DMS79 treated with DMSO at 0.1 percent for 48 hours (cell line): ENCODE measurements at regions not wholly inside any gene's neighbourhood (a gene's known extent, or its start where the extent isn't known, plus 50 kb on each side); places are given as distances from the start of the nearest gene placed in this dataset.

Source experiments
- DNase-seq: peaks from one replicate; lab custom pipeline; 2025; lab: John Stamatoyannopoulos, UW

DNA sequence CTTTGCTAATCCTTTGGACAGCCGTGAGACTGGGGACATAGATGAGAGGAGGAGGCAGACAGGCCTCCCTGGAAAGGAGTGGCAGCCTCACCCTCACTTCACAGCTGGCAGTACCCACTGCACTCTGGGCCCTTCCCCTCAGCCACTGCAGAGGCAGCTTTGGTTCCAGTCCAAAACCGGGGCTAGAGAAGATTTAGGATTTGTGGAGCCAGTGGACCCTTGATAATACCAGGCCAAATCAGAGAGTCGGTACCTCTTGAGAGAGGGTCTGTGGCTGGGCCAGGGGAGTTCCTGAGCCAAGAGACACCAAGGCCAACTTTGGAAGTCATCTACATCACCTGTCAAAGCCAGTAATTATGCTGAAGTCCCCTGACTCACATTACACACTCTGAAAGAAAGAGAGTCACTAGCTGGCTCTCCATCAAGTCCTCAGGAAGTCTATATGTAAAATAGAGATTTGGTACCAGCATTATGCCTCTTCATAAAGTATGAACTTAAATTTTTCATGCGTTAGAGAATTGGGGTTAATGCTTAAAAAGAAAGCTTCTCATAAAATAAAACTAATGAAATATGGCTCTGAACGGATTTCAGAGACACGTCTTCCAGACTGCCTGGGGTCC lies 244.1 kb upstream of the SEMA6D start:
- DNase-seq, result no peak

DNA sequence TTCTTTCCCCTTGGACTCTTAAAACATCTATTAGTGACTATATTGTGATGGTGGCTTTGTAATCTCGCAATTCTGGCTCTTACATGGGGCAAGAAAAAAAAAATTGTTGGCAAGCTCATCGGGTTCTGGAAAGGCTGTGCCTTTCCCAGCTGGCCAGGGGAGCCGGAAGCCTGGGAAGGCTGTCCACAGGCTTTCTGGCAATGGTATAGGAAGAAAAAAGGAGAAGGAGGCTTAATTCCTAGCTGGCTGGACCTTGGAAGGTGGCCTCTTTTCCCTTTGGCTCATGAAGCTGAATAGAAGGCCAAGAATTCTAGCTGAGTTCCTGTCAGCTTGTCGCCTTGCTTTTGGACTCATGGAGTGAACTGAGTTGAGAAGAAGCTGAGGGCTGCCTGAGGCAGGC lies 243.5 kb upstream of the SEMA6D start:
- DNase-seq, result no peak

DNA sequence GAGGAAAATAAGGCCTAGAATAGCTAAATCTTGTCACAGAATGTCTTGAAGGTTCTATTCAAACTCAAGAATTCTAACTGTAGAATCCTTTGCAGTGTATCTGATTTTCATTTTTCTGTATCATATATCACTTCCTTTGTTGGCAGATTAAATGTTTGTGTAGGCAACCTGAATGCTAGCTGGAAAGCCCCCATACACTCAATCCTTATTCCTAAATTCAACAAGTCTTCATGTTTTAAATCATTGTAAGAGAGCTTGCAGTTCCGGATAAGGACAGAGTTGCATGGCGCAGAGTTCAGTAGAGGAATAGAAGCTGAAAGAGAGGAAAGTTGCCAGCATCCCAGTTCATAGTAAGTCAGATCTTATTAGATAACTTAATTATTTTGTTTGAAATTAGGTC lies 242.0 kb upstream of the SEMA6D start:
- DNase-seq, result no peak

DNA sequence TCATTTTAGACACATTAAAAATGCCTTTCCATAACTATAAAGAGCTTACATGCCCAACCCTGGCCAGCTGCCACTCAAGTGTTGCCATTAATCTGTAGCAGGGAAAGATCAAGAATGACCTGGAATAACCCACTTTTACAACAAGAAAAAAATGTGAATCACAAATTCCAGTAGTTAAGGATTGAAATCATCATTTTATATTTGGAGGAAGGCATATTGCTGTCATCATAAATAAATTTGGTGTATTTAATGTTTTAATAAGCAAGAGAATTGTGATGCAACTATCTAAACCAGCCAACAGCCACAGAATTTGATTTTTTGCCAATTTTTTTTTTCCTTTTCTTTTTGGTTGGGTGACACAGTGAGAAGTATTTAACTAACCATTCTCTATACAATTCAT lies 240.0 kb upstream of the SEMA6D start:
- DNase-seq, result peak; percentile 85

DNA sequence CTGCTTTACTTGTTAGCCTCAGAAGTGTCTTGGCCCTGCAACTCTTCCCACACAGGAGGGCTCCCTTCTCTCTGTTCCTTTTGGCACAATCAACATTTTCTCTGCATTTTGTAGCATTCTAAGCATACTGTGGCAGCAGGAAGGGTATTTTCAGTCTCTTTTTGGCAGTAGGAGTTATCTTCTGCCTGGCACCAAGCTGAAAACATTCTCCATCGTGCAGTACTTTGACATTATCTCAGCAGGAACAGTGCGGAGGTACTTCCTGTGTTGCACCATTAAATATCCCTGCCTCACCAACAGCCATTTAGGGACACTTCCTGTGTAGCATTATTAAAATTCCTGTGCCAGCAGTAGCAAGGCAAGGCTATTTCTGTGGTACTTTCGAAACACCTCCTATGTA lies 233.2 kb upstream of the SEMA6D start:
- DNase-seq, result peak; percentile 23

DNA sequence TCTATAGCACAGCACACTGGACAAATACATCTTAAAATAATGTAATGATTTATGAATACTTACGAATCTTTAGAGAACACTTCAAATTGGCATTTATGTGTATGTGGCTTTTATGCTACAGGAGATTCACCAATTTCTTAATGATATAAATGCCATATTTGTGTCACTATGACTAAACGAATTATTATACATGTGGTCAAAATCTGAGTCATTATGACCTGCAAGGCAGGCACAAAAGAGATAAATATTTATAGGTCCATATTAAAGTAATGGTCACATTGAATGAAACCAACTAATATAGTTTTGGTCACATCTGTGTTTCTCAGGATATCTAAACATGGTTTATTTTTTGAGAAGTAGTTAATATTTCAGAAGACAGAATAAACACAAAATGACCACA lies 232.3 kb upstream of the SEMA6D start:
- DNase-seq, result no peak

DNA sequence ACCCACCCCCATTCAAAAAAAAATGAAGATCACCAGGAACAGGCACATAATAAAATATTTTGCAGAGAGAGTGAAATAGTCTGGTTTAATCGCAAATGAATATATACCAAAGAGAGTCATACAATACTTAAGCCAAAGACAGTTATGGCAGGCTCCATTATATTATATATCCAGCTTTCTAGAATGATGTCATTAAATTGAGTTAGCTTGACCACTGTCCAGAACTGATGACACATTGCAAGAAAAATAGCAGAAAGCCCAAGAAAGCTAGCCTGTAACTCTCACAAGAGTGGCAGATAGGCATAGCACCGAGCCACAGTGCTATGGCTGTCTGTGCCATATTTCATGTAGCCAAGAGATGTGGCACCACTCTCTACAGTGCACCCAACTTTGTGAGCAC lies 231.9 kb upstream of the SEMA6D start:
- no peak for DNase-seq

DNA sequence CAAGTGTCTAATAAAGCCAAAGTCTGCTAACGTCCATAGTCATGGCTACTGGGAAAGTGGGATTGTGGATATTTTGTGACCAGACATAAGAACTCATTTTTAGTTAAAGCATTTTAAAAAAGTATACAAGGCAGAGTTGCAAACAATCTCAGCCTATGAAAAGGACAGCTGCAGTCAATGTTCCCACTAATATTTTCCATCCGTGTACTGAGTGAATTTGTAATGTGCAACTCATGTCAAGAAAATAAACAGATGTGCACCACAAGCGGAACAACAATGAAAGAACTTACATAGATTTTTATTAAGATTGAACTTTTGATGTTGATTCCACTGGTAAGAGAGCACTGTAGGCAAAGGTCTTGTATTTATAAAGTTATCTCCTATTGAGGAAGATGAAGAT lies 231.3 kb upstream of the SEMA6D start:
- no peak for DNase-seq

DNA sequence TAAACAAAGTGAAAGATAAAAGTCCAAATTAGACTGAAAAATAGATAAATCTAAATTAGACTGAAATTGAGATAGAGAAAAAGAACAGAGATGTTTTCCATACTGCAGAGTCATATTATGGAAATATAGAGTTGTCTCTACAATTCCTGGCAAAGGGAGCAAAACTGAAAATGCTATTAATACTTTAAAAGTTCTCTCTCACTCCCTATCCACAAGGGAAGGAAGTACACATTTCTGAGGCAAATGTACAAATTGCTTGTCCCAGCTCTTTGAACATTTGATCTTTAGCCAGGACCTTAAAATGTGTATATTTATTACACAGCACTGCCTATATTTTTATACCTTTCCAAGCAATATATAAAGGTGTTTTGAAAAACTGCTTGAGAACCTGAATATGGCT lies 225.1 kb upstream of the SEMA6D start:
- no peak for DNase-seq

DNA sequence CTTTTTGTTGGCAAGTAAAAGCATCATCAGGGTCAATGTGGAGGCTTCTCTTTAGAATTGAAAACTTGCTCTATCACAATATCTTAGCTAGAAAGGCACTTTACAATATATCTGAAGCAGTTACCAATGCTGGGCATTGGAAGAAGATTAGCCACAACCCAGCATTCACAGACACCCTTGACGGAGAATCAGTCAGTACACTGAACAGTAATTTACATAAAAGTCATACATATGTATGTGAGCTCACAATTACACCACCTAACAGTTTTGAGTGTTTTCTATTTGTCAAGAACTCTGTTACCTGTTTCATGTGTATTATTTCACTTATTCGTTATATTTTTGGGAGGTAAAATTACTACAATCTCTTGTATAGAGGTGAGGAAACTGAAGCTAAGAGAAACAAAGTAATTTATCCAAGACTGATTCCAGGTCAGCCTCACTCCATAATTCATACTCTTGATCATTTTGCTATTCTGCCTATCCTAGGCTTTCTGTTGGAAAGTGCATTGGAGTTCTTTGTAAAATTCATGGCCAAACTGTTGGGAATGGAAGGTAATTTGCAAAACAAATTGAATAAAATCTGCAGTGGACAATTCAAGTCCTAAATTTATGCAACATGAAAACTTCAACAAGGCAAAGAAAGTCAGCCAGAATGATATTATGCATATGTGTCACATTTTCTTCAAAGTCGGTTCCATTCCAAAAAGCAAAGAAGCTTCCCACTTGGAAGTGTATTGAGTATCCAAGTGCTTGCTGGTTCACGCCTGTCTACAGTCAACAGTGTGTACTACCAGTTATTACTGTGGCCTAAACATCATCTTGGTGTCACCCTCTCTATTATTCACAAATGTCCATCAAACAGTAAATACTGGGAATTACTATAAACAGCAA lies 223.7 kb upstream of the SEMA6D start:
- DNase-seq, result no peak

DNA sequence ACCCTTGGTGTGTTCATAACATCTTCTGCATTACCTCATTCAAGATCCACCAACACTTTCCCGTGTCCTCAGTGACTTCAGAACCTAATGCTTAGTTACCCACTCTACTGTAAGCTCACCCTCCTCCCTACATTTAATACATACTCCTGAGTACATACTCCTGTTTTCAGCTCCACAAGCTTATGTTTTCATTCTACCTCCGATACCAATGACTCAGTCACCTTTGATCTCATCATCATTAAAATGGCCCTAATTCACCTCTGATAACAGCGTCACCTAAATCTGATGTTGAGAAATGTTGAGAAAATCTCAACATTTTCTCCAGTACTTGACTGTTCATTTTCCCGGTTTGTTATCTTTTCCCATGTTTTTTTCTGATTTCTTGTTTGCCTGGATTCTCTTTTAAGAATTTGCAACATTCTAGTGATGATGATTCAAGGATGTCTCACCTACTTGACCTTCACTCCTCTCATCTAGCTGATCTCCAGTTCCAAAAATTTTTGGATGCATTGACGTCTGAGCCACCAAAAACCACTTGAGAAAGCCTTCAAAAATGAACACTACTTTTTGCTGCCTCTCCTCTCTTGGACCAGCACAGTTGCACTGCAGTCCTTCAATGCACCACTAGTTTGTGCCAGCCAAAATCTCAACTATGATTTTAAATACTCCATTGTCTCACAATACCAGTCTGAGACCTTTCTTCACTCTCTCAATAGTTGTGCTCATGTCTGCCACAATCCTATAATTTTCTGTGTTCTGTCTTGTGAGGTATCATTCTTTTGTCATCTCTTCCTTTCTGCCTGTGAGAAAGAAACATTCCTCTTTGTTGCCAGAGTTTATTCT lies 220.7 kb upstream of the SEMA6D start:
- DNase-seq, result no peak

DNA sequence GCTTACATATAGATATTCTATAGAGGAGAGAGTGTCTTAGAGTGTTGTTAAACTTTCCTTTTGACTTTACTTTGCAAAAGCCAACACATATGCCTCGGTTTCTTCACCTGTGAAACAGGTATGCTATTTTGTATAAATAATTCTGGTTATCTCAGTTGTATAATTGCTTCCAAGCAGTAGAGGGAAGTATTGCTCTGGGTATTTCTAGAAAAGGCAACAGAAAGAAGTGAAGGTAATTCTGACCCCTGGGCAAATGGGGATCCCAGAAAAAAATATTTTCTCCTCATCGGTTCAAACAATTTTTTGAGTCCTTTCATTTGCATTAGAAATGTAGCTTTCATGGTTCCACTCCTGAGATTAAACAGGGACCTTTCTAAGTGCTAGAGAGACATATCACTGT lies 216.5 kb upstream of the SEMA6D start:
- no peak for DNase-seq

DNA sequence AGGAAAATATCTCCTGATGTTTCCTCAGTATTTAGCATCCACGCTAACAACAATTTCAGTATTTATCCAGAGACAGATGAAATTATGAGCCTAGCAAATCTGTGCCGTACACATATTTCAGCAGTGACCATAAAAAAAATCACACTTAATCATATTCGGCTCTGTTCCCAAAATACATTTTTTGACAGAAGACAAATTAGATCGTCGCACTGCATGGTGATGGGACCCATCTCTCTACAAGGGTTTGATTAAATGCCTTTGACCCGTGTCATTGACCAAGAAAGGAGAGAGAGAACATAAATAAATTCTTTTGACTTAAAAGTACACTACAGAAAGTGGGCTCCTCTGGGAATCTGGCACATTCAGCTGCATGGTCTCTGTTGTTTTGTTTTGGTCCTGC lies 215.3 kb upstream of the SEMA6D start:
- DNase-seq, result no peak

DNA sequence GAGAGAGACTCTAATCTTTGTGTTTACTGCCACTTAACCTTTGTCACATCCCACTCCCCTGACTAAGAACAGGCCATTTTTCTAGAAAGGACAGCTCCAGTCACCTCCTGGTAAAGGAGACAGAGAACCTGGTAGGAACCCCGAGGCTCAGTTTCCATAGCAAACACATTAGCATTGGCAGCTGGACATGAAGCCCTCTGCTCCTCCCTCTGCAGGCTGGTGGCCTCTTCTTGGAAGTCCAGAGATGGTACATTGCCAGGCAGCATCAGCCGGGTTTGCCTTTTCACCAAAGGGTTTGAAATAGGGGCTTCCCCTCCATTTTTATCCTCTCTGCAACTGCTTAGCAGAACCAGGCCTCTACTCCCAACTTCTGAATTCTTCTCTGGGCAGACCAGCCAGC lies 213.4 kb upstream of the SEMA6D start:
- no peak for DNase-seq

DNA sequence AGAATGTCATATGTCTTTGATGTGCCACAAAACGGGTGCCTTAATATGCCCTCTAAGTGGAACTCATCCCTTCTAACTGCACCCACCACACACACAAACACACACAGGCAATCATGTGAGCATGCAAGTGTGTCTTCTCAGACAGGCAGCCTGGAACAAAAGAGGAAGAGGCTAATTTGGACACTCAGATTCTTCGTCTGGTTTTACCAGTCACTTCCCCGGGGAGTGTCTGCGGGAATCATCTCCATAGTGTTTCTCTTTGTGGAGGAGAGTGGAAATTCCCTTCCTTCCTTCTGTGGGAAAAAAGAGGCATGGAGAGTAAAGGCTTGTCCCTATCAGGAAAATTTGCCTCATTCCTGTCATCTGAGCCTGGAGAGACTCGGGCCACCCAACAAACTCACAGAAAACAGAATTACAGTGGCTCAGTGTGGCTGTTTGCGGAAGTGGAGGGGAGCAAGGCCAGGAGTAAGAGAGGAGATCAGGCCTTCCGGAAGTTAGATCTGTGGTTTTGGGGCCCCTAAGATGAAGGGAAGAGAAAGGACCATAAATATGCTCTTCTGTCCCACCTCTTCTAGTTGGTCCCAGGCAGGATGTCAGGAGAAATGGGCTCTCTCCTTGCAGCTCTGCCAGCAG lies 212.6 kb upstream of the SEMA6D start:
- DNase-seq, result no peak

DNA sequence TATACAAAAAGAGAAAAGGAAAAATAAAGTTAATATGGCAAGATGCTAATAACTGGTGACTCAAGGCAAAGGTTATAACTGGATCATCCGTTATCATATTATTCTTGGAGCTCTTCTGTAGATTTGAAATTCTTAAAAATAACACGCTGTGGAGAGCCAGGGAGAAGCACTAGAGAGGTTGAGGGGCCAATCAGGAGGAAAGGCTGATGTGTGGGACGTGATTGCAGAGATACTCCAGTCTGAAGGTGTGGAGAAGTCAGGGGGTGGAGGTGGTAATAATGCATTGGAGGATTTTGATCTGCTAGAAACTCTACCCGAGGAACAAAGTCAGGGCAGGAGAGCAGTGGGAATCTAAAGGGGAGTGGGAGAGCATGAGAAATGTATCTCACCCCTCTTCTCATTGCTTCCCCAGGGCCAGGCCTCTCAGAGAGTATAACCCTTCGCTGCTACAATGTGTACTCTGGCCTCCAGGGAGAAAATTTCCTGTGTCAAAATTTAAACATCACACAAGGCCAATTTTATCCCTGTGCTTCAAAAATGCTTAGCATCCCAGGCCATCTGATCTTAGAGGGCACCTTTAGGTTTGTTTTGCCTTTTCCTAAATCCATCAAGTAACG lies 211.5 kb upstream of the SEMA6D start:
- DNase-seq, result no peak

DNA sequence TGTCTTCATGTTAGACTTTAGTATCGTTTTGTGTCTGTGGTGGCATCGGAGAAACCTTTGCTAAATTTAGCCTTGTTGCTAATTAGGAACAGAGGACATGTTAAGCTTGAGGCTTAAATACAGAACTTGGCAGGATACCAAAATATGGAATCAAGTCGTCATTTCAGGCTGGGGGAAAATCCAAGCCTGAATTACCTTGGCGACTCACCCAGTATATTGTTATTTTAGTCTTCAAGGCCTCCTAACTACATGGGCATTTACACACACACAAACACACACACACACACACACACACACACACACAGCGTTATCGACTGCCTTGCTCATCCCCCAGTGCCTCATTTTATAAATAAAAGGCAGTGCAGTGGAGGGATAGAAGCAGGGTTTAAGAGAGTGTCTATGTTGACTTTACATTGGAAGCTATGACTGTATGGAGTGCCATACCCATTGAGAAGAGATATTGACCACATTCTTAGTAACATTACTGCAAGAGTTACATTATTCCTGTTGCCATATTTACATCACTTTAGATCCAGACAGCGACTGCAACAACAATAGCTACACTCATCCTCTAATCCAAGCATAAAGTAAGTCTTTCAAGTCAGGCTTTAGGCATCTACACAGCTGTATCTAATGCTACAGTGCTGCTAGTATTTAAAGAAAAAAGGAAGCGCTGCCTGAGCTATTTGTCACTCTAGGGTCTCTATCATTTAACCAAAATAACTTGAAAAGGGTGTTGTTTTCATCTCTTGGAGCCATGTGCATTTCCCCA lies 210.8 kb upstream of the SEMA6D start:
- DNase-seq, result peak; percentile 39

DNA sequence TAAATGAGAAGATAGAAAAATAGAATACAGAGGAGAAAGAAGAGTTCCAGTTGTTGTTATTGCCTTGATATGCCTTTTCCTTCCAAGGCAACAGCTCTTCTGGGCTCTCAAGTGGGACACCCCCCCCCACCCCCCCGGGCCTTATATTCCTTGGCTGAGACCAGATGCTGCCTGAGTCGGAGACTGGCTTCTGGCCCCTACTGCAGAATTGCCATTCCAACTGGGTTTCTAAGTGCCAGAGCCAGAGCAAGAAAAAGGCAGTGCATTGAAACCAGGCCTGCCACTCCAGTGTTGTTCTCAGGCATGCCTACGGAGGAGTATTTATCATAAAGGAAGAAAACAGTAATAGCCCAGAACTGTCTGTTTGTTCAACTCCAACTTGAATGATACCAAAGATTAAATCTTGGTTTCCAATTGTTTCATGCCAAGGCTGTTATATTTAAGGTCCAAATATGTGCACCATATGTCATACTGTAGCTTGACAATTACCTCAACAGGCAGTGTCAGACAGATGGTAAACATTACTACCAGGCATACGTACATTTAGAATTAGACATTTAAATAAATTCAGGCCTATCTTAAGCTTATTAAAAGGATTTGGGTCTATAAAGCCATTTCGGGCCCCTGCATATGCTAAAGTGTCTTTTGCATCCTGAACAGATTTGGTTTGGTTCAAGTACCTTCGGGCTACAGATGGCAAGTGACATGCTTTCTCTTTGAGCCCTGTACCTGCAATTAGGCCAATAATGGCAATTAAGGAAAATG lies 209.9 kb upstream of the SEMA6D start:
- no peak for DNase-seq

DNA sequence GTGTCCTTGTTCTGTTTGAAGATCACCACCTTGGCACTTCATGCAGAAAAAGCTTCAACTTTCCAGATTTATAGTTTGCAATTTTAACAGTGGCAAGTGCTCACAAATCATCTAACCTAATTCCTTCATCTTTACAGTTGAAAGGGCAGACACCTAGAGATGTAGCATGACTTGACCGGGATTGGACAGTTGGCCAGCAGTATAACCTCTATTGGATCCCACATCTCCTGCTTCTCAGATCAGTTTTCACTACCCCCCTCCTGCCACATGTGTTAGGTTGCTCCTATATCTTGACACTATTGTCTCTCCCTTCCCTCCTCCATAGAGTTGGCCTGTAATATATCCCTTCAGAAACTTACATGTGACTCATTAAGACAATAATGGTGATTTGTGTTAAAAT lies 206.0 kb upstream of the SEMA6D start:
- DNase-seq, result no peak

DNA sequence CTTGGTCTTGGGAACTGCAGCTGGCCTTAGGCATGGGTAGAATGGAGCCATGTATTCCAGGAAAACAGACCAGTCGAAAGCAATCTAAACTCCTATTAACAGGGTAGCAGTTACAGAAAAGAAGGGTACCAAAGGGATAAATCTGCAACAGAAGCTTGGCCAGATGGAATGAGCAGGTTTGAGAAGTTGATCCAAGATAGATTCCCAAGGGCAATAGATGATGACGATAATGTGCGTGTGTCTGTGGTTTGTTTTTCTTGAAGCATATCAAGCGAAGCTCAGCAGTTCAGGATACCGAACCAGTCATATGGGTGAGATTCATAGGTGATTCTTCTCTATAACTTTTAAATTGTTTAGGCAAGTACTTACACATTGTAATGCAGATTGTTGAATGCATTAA lies 203.8 kb upstream of the SEMA6D start:
- no peak for DNase-seq
